Keratinocyte (primary cell): ENCODE measurements at regions not wholly inside any gene's neighbourhood (a gene's known extent, or its start where the extent isn't known, plus 50 kb on each side); places are given as distances from the start of the nearest gene placed in this dataset.
"Not testable (repeated sequence)": the region's sequence is repeated elsewhere in the genome, so short reads cannot be mapped to it uniquely, and the experiment has no call there.

ENCODE experiments used
- DNase-seq: peaks from one replicate; pipeline ENCODE4 v3.0.0-alpha.2; 2011; ENCODE audit warnings: low read depth, missing footprints, low spot score
- FAIRE-seq: peaks from 2 replicates; lab custom pipeline; 2011; peaks lifted over from hg19 to GRCh38; lab: Jason Lieb, UNC
- H2AFZ ChIP-seq: 2 replicates; pipeline ENCODE4 v1.6.0; 2012; ENCODE audit warnings: low read length, control low read depth, inconsistent platforms; ENCODE audit not compliant: control insufficient read depth
- H3K27ac ChIP-seq: 2 replicates; pipeline ENCODE4 v1.5.1; 2011; ENCODE audit warnings: low read length; ENCODE audit not compliant: control insufficient read depth, insufficient read depth
- H3K27me3 ChIP-seq: 3 replicates; pipeline ENCODE4 v1.6.0; 2011; ENCODE audit warnings: low read length; ENCODE audit not compliant: control insufficient read depth, insufficient read depth; ENCODE audit errors: extremely low read depth
- H3K36me3 ChIP-seq, 2 experiments: 2 replicates in 1 of 2; 3 replicates in 1 of 2; pipeline ENCODE4 v1.5.1; 2011; ENCODE audit warnings: low read length in 2 of 2, mild to moderate bottlenecking in 1 of 2; ENCODE audit not compliant: control insufficient read depth in 2 of 2, insufficient read depth in 2 of 2; ENCODE audit errors: extremely low read depth in 1 of 2
- H3K4me1 ChIP-seq: 3 replicates; pipeline ENCODE4 v1.5.1; 2011; ENCODE audit warnings: low read length; ENCODE audit not compliant: control insufficient read depth, insufficient read depth; ENCODE audit errors: extremely low read depth
- H3K4me2 ChIP-seq: 3 replicates; pipeline ENCODE4 v1.6.0; 2011; ENCODE audit warnings: low read depth, low read length; ENCODE audit not compliant: control insufficient read depth, insufficient read depth; ENCODE audit errors: extremely low read depth
- H3K4me3 ChIP-seq, 3 experiments: fragments of 200-600 bp in 1 of 3; sonication (generic) in 1 of 3; 2 replicates in 2 of 3; 3 replicates in 1 of 3; pipeline ENCODE4 v1.5.1; 2011 to 2016; ENCODE audit warnings: low read length in 3 of 3, mild to moderate bottlenecking in 3 of 3, control low read depth in 2 of 3, inconsistent platforms in 1 of 3, low read depth in 1 of 3, mixed read lengths in 1 of 3, mixed run types in 1 of 3, moderate library complexity in 1 of 3; ENCODE audit not compliant: control insufficient read depth in 2 of 3, insufficient read depth in 2 of 3; ENCODE audit errors: extremely low read depth in 1 of 3
- H3K79me2 ChIP-seq: 2 replicates; pipeline ENCODE4 v1.6.0; 2012; ENCODE audit warnings: low read length; ENCODE audit not compliant: control insufficient read depth, insufficient read depth
- H3K9ac ChIP-seq: 3 replicates; pipeline ENCODE4 v1.6.0; 2011; ENCODE audit warnings: low read length; ENCODE audit not compliant: control insufficient read depth, insufficient read depth; ENCODE audit errors: extremely low read depth
- H3K9me1 ChIP-seq: 3 replicates; pipeline ENCODE4 v1.6.0; 2011; ENCODE audit warnings: low read length; ENCODE audit not compliant: control insufficient read depth, insufficient read depth; ENCODE audit errors: extremely low read depth
- H3K9me3 ChIP-seq: 2 replicates; pipeline ENCODE4 v1.5.1; 2012; ENCODE audit warnings: low read depth, low read length; ENCODE audit not compliant: control insufficient read depth
- H4K20me1 ChIP-seq: 3 replicates; pipeline ENCODE4 v1.6.0; 2011; ENCODE audit warnings: low read length; ENCODE audit not compliant: control insufficient read depth, insufficient read depth; ENCODE audit errors: extremely low read depth
- EZH2 ChIP-seq: IDR thresholded peaks from one replicate; pipeline ENCODE4 v1.6.1; 2012; ENCODE audit warnings: inconsistent platforms, mild to moderate bottlenecking, low read length, moderate library complexity
- dilution Hi-C: fragments of 300-500 bp; cut with MboI; formaldehyde crosslinking; loops from one replicate; pipeline ENCODE4 v1.7.0; 2020; ENCODE audit warnings: low sequenced_read_pairs; ENCODE audit not compliant: extremely low pct_ligation_motif_present
- TF ChIP-seq, protein P1 (sequence below), 3 experiments: IDR thresholded peaks in 1 of 3; conservative IDR thresholded peaks in 1 of 3; optimal IDR thresholded peaks in 1 of 3; 2 replicates in 2 of 3; 3 replicates in 1 of 3; pipeline versions ENCODE3 to v1.5.1; 2011; ENCODE audit warnings: low read length in 3 of 3, mild to moderate bottlenecking in 3 of 3, moderate library complexity in 2 of 3, control low read depth in 1 of 3, inconsistent platforms in 1 of 3; ENCODE audit not compliant: insufficient read depth in 2 of 3; ENCODE audit errors: extremely low read depth in 1 of 3

- H3K9me1 ChIP-seq: no peaks in the 10 kb centered on the region
- no peak overlapping the region for H2AFZ ChIP-seq
- no peaks in the 10 kb centered on the region for H3K4me1 ChIP-seq
- TF ChIP-seq, protein P1, sequence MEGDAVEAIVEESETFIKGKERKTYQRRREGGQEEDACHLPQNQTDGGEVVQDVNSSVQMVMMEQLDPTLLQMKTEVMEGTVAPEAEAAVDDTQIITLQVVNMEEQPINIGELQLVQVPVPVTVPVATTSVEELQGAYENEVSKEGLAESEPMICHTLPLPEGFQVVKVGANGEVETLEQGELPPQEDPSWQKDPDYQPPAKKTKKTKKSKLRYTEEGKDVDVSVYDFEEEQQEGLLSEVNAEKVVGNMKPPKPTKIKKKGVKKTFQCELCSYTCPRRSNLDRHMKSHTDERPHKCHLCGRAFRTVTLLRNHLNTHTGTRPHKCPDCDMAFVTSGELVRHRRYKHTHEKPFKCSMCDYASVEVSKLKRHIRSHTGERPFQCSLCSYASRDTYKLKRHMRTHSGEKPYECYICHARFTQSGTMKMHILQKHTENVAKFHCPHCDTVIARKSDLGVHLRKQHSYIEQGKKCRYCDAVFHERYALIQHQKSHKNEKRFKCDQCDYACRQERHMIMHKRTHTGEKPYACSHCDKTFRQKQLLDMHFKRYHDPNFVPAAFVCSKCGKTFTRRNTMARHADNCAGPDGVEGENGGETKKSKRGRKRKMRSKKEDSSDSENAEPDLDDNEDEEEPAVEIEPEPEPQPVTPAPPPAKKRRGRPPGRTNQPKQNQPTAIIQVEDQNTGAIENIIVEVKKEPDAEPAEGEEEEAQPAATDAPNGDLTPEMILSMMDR (optimal IDR thresholded peaks at IDR 0.05 in 1 of 3, IDR thresholded peaks at IDR 0.05 in 1 of 3, conservative IDR thresholded peaks at IDR 0.05 in 1 of 3; ENCODE audit: extremely low read depth in 1 of 3, insufficient read depth in 2 of 3, low read length in 3 of 3): no peak
- TF ChIP-seq EZH2: no peak
- no peaks in the 10 kb centered on the region for H3K27me3 ChIP-seq
- no peaks in the 10 kb centered on the region for H3K36me3 ChIP-seq
- dilution Hi-C loops: no loop called here
- no peak overlapping the region for H3K4me2 ChIP-seq
- no peak overlapping the region for H3K4me3 ChIP-seq
- FAIRE-seq (no peak), DNase-seq (no peak)
- no peaks in the 10 kb centered on the region for H4K20me1 ChIP-seq
- no peak overlapping the region for H3K9ac ChIP-seq
- H3K79me2 ChIP-seq: no peaks in the 10 kb centered on the region
- no peaks in the 10 kb centered on the region for H3K9me3 ChIP-seq
- no peak overlapping the region for H3K27ac ChIP-seq
Observed at GRCh38 chr20:47897461-47897860, 112.2 kb upstream of the SULF2 start.

DNA sequence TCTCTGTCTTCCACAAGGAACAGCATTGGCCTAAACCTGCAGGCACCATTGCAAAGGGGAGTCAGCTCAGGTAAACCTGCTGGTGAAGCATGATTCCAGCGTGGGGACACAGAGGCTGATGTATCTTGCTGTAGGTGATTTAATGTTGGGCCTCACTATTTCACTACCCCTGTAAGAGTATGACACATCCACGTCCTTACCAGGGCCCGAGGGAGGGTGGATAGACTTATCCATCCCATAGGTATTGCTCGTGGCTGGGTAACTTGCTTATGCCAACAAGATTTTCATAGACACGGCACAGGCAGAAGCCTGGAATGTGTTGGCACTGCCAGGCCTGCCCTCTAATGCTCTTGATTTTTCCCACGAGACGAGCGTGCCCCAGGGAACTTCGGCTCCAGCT, 107.4 kb upstream of the SULF2 start:
- H3K9ac ChIP-seq, H3K9me3 ChIP-seq, H3K4me2 ChIP-seq, H3K4me3 ChIP-seq, H3K4me1 ChIP-seq, H3K27me3 ChIP-seq, dilution Hi-C loops, H3K9me1 ChIP-seq, H4K20me1 ChIP-seq, H3K36me3 ChIP-seq, DNase-seq, H3K79me2 ChIP-seq, H2AFZ ChIP-seq: not testable (repeated sequence)
- H3K27ac ChIP-seq: peak overlapping the region; percentile 31
- FAIRE-seq: peak; percentile 79

DNA sequence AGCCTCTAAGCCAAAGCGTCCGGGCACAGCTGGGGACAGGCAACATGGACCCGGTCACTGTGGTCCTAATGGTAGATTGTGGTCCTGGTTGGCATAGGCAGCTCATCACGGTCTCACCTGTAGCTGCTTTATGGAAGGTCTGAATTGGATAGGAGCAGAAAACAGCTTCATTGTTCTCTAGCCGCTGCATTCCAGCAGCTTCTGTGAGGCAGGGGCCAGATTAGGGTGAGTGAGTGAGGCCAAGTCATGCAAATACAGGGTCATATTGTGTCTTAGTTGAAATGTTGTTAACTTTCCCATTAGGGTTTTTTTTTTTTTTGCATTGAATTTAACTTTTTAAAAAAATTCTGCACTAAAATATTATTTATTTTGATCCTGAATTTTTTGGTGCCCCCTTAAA, 105.4 kb upstream of the SULF2 start:
- H3K9me1 ChIP-seq, H3K4me1 ChIP-seq, H3K9ac ChIP-seq, H3K27me3 ChIP-seq, H3K4me2 ChIP-seq, H3K27ac ChIP-seq, dilution Hi-C loops, H3K79me2 ChIP-seq, H4K20me1 ChIP-seq, H3K36me3 ChIP-seq, H3K4me3 ChIP-seq, DNase-seq, H3K9me3 ChIP-seq, FAIRE-seq, H2AFZ ChIP-seq: not testable (repeated sequence)

DNA sequence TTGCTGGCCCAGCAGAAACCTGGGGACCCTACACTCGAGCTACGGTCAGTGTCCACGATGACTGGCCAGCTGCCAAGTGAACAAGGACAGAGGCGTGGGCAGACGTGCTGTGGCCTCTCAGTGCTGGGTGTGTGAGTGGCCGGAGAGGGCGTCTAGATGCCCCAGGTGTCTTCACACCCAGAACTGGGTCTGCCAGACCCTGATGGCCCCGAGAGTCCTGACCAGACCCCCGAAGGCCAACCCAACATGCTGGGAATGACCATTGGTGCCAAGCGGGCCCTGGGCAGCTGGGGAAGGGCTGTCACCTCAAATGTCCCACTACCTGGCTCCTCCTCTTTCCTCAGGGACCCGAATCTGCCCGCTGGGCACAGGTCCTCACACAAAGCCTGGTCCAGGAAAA, 104.5 kb upstream of the SULF2 start:
- H3K79me2 ChIP-seq, FAIRE-seq, dilution Hi-C loops, H3K4me1 ChIP-seq, H3K4me3 ChIP-seq, H3K9me1 ChIP-seq, H3K4me2 ChIP-seq, H3K9me3 ChIP-seq, H3K27me3 ChIP-seq, H3K27ac ChIP-seq, H3K9ac ChIP-seq, H3K36me3 ChIP-seq, DNase-seq, H4K20me1 ChIP-seq, H2AFZ ChIP-seq: not testable (repeated sequence)
